GM21360 (cell line): ENCODE measurements at regions not wholly inside any gene's neighbourhood (a gene's known extent, or its start where the extent isn't known, plus 50 kb on each side); places are given as distances from the start of the nearest gene placed in this dataset.
"Not testable (repeated sequence)": the region's sequence is repeated elsewhere in the genome, so short reads cannot be mapped to it uniquely, and the experiment has no call there.

Source experiments
- ATAC-seq: cut with Tn5 transposase; IDR thresholded peaks from one replicate; pipeline ENCODE4 v1.9.1; 2021; ENCODE audit warnings: mild to moderate bottlenecking, moderate library complexity; ENCODE audit not compliant: unreplicated experiment

DNA sequence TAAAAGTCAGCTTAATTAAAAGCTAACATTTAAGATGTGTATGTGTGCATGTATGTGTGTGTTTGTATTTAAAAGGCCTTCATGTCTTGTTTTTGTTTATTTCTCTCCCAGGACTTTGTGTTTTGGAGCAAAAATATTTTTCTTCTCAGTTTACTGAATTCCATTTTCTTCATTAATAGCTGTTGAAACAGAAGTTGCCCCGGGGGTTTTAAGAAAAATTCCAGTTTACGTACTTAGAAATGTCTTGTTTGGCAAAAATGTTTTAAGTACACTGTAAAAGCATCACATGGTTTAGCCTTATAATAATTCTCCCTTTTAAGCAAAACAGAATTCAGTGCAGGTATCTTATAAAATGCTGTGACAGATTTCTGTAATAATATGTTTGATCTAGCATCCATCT is 1233.0 kb upstream of the NRXN1 start:
- no peak for ATAC-seq

DNA sequence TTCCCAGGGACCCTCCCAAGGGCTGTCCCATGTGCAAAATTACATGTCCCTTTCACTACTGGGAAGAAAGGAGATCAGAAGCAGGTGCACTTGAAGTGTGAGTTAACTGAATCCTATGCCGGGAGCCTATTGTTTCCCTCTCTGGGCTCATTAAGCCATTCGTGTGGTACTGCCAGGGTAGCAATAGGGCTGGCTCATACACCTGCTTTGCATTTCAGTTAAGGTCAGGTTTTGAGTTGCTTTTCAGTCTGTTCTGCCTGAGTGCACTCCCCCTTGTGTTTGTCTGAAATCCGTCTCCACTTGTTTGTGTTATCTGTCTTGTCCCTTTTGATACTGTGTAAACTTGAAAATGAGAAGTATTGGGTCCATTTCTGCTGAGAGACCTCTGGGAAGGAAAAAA is 1232.6 kb upstream of the NRXN1 start:
- no peak for ATAC-seq

DNA sequence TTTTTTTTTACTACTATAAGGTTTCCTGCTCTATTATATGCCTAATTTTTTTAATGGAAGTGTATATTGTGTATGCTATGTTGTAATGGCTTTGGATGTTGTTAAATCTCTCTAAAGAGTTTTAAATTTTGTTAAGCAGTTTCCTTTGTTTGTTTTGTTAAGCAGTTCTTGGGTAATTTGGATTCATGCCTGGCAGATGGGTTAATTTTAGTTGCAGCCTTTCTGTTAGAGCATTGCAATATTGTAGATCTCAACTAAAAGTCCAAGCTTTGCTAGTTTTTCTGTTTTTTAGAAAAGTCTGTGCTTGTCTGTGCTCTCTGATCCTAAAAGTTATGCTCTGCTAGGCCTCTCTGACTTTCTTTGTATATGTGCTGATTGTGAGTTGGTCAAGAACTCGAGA is 1229.0 kb upstream of the NRXN1 start:
- no peak for ATAC-seq

DNA sequence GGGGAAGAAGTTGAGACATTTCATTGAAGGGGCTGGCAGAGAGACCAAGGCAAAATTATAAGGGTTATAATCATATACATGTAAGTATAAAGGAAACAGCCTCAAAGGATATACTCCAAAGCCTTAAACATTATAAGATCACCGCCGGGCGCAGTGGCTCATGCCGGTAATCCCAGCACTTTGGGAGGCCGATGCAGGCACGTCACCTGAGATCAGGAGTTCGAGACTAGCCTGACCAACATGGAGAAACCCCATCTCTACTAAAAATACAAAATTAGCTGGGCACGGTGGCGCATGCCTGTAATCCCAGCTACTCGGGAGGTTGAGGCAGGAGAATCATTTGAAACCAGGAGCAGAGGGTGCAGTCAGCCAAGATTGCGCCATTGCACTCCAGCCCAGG is 1227.0 kb upstream of the NRXN1 start:
- not testable (repeated sequence) for ATAC-seq

DNA sequence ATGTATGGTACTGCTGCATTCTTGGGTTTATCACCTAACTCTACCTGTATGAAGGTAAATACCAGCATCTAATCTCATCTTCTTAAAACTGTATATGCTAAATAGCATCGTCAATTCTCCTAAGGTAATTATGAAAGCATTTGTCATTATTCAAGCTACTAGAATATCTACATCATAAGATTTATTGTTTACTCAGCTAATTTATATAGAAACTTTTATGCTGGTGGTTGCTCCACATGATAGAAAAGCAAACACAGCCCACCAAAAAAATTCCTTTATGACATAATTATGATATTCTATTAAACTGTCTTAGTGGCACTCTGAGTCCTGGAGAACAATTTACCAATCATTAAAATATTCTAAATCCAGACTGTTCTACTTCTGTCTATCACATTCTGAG is 1226.1 kb upstream of the NRXN1 start:
- ATAC-seq: no peak

DNA sequence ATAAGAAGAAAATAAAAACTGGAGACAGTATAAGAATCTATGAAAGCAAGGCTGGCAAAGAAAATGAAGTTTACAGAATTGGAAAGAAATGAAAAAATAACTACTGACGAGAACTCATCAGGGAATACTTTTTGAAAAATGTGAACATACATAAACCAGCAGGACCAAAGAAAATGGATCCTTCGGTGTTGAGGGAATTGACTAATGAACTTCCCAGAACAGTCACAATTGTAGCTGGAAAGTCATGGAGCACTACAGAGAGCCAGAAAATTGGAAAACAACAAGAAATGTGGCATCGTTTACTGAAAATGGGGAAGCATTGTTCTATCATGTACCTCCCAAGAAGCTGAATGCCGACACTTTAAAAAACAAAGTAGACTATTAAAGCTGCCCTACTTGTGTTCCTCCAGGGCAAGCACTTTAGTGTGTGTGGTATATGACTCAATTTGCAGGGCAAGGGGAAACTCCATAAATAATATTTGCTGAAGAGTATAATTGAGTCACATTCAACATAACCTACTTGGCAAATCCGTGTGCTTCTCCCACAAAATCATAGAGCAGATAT is 1221.6 kb upstream of the NRXN1 start:
- ATAC-seq: no peak

DNA sequence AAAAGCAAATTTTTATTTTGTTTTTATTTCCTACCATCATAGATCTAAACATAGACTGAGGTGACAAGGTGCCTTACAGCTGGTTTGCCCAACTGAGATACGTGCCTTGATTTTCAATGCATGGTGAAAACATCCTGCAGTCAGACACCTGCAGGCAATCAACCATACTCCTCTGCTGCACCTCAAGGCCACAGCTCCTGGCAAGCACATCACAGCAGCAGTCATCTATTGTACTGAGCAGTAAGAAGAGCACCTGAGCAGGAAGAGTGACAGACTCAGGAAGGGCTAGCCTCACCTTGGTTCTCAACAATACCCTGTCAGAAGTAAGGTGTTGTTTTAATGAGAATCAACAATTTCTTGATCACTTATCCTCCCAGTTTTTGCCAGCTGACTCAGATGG is 1206.8 kb upstream of the NRXN1 start:
- no peak for ATAC-seq

DNA sequence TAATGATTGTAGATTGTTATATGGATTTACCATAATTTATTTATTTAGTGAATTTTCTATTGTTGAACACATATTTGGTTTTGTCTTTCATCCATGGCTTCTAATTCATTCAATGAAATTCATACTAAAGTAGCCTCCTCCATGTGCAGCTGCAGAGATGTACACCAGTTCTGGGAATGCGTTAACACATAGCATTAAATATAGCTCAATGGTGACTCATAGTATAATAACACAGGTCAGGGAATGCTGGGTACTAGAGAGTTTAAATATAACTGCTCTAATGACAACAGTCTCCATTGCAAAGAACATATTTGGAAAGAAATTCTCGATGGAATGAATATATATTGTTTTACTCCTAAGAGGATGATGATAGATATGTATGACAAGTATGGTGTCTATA is 1190.2 kb upstream of the NRXN1 start:
- ATAC-seq: no peak

DNA sequence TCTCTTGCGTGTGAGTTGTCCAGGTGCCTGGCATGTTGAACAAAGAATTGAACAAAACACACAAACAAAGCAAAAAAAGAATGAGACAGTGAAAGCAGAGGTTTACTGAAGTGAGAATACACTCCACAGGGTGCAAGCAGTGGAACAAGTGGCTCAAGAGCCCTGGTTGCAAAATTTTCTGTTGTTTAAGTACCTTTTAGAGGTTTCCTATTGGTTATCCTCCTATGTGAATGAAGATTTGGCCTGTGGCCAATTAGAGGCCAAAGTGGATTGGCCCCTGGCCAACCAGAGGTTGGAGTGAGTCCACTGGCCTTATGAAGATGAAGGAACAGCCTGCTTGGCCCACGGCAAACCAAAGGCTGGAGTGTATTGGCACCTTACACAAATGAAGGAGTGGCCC is 1188.5 kb upstream of the NRXN1 start:
- ATAC-seq: no peak

DNA sequence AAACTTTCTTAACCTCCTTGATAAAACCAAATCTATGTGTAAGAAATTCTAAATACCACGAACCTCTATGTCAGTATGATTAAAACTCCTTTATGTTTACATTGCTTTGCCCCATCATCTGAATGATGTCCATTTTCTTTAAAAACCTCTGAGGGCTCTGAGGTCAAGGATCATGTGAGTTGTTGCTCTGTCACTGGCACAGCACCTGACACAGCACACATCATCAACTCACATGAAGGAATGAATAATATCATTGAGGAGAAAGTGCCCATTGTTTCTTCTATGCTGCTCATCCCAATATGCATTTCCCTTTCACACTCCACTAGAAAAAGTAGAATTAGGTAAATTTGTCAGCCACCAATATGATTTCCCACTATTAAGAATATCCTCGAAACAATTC is 1178.7 kb upstream of the NRXN1 start:
- no peak for ATAC-seq

DNA sequence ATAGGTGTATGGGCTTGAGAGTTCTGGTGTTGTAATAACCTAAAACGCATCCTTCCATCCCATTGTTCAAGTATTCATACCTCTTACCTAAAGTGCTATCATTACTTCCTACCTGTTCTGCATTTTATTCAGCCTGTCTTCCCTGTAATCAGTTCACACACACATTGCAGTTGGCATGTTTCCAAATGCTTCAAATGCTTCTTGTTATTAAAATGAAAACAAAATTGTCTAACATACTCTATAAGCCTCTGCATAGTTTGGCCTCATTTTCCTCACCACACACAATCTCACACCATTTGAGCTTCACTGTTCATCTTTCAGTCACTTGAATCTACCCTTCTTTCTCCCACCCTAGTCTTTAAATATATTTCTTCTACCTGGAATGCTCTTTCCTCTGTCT is 1178.2 kb upstream of the NRXN1 start:
- no peak for ATAC-seq

DNA sequence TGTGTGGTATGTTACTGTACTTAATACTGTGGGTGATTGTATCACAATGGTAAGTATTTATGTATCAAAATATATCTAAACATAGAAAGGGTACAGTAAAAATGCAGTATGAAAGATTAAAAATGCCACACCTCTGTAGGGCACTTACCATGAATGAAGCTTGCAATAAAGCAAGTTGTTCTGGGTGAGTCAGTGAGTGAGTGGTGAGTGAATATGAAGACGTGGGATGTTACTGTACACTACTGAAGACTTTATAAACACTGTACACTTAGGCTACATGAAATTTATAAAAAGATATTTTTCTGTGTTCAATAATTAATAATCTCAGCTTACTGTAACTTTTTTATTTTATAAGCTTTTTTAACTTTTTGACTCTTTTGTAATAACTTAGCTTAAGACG is 1162.4 kb upstream of the NRXN1 start:
- ATAC-seq: no peak

DNA sequence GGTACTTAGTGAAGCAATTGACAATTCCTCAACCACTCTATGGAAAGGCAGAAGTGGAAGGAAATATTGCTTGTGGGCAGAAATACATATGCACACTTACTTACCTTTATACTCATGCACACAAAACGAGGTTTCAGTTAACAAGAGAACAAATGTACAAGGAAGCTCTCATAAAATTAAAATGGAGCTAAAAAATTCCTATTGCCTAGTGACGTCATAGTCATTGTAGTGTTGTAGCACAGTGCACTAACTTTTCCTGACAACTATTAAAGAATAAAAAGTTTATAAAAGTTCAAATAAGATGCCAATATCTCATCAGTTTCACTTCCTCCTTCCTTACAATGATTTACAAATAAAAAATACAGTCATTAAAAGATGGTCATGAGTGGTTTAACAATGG is 1161.9 kb upstream of the NRXN1 start:
- ATAC-seq: no peak

DNA sequence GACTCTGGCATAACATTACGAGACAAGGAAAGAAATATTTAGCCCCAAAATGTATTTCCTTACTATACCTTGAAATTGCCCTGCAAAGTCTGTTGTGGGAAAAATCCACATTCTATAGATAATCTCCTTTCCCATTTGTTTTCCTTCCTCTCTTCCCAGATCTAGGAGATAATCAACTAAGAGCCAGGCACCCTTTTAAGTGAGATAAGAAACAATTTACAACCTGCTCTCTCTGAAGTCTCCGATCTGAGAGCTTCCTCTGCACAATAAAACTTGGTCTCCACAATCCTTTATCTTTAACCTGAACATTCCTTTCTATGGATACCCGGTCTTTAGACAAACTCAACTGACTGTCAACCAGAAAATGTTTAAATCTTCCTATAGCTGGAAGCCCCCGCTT is 1160.7 kb upstream of the NRXN1 start:
- no peak for ATAC-seq

DNA sequence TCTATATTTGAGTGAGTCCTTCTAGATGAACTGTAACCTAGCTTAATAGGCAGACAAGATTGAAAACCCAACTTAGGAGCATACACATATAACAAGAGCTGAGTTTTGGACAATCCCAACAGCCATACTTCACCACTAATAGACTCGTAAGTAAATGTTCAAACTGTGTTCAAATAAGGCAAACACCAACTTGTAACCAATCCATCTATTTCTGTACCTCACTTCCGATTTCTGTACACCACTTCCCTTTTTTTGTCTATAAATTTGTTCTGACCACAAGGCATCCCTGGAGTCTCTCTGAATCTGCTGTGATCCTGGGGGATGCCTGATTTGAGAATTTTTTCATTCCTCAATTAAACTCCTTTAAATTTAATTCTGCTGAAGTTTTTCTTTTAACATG is 1149.1 kb upstream of the NRXN1 start:
- ATAC-seq: no peak

DNA sequence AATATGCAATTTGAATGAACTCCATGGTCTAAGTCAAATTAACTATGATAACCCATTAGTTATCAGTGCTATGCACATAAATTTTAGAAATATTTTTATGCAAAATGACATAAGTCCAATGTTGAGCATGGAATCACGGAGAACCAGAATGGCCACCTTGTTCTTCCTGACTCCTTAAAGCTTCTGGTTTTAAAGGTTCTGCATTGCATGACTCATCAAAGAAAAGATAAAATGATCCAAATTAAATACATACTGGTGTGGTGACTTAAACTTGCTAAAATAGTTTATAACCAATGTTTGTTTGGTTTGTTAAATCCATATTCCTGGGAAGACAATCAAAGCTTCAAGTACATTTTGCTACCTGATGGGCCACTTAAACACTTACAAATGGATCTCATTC is 1146.9 kb upstream of the NRXN1 start:
- no peak for ATAC-seq

DNA sequence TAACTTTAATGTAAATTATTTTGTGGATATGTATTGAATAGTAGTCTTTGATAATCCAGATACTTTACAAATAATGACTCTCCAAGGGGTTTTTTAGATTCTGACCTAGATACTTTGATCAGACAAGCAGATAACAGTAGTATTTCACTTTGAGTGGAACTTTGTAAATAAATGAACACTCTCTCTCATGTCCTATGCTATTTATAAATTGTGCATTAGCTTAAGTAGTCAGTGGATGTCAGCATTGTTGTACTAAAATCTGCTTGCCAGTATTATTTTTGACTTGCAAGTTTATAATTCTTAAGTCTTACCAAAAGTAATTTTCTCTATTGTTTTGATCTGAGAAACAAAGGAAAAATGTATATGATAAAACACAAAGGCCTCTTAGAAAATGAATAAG is 1113.1 kb upstream of the NRXN1 start:
- ATAC-seq: no peak

DNA sequence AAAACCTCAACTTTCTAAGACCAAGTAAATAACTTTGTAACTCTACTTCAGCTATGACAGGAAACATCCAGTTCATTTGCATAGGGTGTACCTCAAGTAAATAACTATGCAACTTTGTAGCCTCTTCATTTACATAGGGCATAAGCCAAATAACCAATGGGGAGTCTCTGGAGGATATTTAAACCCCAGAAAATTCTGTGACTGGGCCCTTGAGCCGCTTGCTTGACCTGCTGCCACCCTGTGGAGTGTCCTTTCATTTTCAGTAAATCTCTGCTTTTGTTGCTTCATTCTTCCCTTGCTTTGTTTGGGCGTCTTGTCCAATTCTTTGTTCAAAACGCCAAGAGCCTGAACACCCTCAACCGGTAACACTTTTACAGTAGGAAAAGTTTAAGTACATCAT is 1112.7 kb upstream of the NRXN1 start:
- ATAC-seq: no peak

DNA sequence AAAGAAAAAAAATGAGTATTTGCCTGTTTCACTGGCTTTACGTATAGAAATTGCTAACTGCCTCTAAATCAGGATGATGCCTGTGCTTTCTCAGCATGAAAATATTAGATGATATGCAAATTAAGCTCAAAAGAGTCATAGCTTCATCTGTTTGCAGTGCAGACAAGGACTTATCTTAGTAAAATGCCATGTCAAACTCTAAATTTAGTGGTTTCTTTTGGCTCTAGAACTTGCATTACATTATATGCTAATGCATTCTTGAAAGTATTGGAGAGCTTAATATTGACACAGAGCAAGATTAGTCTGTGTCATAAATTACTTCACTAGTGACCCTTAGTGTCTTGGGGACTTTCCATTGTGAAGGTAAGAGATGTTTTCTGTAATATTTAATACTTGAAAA is 1109.1 kb upstream of the NRXN1 start:
- ATAC-seq: no peak

DNA sequence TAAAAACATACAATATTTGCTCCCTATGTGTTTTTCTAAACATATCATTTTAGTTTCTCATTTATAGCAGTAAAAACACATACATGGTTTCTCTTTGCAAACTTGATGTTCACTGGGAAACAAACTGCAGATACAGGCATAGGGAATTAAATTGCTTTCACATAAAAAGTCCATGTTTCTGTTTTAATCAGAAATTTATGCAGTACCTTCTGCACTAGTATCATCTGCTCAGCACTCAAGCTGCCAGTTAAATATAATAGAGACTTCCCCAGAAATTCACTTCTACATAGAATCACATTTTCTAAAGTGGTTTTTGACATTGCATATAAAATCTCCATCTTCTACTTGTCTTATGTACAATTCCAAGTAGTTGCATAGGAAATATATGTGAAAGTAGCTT is 1107.3 kb upstream of the NRXN1 start:
- ATAC-seq: no peak

DNA sequence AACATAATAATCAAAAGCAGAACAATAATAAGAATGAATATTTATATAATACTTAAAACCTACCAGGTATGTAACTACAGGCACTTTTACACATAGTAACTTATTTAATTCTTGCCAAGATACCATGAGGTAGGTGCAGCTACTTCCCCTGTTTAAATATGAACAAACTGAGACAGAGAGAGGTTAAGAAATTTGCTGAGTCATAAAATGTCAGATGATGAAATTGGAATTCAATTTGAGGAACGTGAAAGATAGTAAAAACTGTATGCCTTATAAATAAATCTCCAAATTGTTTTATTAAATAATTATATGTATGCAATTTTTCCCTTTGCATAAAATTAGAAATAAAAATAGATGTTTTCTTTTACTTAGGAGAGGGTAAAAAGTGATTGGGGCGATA is 1103.3 kb upstream of the NRXN1 start:
- ATAC-seq: no peak

DNA sequence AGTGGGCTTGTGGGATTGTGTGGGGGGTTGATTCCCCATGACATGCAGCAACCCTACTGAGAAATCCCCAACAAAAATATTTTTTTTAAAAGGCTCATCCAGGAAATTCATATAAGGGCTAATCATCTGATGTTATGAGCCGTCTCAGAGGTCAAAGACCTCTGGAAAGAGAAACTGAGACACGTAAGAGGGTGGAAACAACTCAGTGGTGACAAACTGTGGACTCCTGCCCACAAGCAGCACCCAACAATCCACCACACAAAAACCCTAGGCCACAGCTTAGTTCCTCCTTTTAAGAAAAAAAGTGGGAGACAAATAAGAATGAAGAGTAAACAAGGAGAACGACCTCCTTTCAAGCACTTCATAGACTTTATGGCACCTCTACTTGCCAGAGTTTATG is 1096.1 kb upstream of the NRXN1 start:
- ATAC-seq: no peak

DNA sequence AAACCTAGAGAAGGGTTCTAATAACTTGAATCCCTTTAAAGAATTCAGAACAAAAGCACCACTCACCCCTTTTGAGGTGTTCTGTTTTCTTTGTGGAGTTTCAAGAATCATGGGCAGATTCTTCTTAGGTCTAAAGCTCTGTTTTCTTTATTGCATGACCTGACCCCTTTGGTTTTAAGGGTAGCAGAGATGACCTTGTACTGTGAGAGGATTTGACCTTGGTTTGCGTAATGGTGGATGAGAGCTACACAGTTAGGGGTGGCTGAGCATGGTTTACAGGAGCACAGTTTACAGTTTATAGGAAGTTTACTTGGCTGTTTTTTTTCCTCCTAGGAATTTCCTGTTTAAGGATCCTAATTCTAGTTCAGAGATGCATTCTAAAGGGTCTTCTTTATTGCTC is 1095.6 kb upstream of the NRXN1 start:
- no peak for ATAC-seq

DNA sequence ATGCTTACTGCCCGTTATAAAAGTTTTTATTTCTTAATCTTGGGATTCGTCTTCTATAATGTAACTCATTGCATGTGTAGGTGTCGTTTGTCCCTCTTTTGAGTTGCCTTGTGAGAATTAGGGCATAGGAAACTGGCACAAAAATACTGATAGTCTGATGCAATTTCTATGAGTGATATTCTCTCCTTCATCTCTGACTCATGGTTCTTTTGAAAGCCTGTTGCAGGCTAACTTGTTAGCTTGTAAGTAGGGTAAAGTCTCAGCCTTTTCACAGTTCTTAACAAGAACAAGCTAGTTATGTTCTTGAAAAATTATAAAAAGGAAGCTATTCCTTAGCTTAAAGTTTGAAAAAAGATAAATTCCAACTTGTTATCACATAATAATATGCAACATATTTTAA is 1085.4 kb upstream of the NRXN1 start:
- ATAC-seq: no peak
